C4-2B (cell line): ENCODE measurements at regions not wholly inside any gene's neighbourhood (a gene's known extent, or its start where the extent isn't known, plus 50 kb on each side); places are given as distances from the start of the nearest gene placed in this dataset.

Experiments
- H3K27ac ChIP-seq: fragments of 450-650 bp; 2 replicates; pipeline ENCODE4 v1.5.1; 2017
- ZFX ChIP-seq: fragments of 450-650 bp; IDR thresholded peaks from 2 replicates; pipeline ENCODE4 v1.6.1; 2017
- TF ChIP-seq, protein P1 (sequence below): fragments of 450-650 bp; conservative IDR thresholded peaks from 2 replicates; pipeline ENCODE4 v1.5.1; 2017; ENCODE audit warnings: mild to moderate bottlenecking

DNA sequence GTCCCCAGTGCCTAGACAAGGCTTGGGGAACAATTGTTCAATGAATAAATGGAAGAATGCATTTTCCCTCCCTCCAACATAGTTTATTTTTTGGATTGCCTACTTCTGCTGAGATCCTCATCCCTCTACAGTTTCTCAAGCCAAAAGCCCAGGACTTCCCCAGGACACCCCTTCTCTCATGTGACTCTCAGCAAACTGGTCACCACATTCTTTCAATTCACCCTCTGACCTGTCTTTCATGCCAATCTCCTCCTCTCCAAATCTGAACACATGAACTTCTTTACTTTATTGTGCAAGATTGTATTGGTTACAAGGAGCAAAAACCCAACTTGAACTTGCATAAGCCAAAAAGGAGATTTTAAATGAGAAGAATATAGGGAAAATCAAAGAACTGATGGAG lies 103.2 kb upstream of the JUN start:
- peak overlapping the region; percentile 76; the same call in 1 of the 2 replicates for H3K27ac ChIP-seq
- no peak for TF ChIP-seq ZFX
- TF ChIP-seq, protein P1, sequence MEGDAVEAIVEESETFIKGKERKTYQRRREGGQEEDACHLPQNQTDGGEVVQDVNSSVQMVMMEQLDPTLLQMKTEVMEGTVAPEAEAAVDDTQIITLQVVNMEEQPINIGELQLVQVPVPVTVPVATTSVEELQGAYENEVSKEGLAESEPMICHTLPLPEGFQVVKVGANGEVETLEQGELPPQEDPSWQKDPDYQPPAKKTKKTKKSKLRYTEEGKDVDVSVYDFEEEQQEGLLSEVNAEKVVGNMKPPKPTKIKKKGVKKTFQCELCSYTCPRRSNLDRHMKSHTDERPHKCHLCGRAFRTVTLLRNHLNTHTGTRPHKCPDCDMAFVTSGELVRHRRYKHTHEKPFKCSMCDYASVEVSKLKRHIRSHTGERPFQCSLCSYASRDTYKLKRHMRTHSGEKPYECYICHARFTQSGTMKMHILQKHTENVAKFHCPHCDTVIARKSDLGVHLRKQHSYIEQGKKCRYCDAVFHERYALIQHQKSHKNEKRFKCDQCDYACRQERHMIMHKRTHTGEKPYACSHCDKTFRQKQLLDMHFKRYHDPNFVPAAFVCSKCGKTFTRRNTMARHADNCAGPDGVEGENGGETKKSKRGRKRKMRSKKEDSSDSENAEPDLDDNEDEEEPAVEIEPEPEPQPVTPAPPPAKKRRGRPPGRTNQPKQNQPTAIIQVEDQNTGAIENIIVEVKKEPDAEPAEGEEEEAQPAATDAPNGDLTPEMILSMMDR: no peak

DNA sequence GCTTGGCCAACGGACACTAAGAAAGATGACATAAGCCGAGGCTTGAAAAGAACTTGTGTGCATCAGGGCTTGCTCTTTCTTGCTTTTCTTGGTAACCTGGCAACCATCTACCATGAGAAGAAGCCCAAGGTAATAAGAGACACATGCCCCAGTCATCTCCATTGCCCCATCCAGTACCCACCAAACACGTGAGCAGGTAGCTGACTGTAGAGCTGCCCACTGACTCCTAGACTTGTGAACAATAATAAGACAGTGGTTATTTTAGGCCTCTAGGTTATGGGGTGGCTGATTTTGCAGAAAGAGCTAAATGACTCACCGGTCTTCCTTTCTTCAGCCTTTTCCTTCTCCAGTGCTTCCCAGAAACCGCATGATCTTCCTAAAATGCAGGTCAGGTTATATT lies 105.0 kb upstream of the JUN start:
- TF ChIP-seq ZFX: no peak
- TF ChIP-seq, protein P1: no peak
- no peak overlapping the region for H3K27ac ChIP-seq

DNA sequence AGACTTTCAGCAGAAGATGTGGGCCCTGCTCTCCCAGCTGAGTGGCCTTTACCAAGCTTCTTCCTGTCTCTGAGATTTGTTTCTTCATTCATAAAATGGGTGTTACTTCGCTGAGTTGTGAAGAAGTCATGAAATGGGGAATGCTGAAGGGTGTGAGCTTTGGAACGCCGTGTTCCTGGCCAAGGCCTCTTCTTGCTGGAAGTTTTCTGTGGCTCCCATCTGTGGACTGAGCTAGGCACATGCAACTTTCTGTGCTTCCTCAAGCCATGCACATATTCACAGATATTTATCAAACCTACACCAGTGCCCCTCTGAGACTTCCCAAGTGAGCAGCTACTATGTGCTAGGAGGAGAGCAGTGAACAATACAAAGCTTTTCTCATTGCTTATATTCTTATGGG lies 106.3 kb upstream of the JUN start:
- no peak overlapping the region for H3K27ac ChIP-seq
- TF ChIP-seq, protein P1: no peak
- TF ChIP-seq ZFX: no peak

DNA sequence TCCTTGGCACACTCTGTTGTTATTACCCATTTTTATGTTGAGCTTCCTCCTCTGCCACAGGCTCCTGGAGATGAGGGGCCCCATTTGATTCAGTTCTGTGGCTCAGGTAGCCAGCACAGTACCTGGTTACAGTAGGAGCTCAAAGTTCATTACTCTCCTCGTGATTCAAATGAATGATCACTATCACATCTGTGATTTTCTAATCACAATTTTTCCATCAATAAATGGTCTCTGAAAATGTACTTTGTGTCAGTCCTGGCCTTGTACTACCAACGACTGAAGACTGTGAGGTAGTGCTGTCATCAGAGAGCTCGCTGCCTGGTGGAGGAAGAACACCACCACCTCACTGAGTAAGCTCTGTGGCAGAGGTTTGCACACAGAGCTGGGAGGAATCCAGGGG lies 106.8 kb upstream of the JUN start:
- no peak for TF ChIP-seq ZFX
- TF ChIP-seq, protein P1: no peak
- no peak overlapping the region for H3K27ac ChIP-seq

DNA sequence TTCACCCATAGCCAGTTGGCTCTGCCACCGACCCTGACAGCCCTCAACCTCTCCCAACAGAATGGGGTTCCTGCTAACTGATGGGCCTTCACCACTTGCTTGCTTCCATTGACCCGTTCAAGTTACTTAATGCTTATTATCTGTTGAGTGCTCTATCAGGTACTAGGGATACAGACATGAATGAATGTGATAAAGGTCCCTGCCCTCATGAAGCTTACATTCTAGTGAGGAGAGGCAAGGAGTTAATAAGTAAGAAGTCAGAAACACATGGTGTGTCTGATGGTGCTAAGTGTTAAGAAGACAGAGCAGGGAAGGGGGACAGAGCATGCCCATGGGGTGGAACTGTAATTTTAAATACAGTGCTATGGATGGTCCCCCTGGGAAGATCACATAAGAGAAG lies 107.5 kb upstream of the JUN start:
- no peak overlapping the region for H3K27ac ChIP-seq

DNA sequence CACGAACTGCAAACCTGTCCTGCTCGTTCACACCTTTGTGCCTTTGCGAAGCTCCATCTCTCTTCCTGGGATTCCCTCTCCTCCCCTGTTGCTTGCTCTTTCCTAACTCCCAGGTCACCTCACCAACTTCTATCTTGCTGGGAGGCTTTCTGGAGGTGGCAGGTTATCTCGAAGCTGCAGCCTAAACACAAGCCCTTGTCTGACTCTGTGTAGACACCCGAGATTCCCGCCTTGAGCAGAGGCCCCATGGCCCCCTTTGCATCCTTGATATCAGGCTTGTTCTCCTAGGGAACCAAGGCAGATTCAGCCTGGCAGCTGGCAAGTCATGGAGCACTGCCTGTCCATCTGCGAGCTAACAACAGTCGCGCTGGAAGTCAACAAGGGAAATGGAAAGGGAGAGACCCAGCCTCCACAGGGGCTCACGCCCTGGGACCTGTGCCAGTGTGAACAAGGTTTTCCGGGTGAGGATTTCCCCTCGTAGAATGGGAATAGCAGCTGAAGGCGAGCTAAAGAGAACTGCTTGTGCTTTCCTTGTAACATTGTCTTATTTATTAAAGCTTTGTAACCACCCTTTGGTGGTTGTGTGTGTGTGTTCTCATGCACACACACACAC lies 109.5 kb upstream of the JUN start:
- no peak overlapping the region for H3K27ac ChIP-seq
- TF ChIP-seq ZFX: no peak
- TF ChIP-seq, protein P1: no peak

More for the DNA sequence above, 107.5 kb upstream of the JUN start:
- TF ChIP-seq, protein P1: no peak
- TF ChIP-seq ZFX: no peak

DNA sequence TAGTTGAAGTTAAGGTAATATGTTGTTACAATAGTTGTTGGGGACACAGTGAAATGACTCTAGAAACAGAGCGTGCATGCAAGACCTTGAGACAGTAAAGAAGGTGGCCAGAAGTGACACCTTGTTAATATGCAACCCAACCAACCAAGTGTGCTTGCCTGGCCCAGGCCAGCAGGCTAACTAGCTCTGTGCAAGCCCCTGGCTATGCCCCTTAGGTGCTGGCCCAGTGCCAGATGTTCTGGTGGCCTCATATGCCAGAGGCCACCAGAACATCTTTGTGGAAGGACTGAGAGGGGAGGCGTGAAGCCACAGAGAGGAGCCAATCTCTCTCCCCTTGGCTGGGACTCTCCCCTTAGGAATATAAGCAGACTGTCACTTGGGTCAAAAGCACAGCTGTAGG lies 111.2 kb upstream of the JUN start:
- no peak overlapping the region for H3K27ac ChIP-seq
- TF ChIP-seq ZFX: no peak
- TF ChIP-seq, protein P1: no peak
